ENCODE measurements at regions not wholly inside any gene's neighbourhood (a gene's known extent, or its start where the extent isn't known, plus 50 kb on each side); places are given as distances from the start of the nearest gene placed in this dataset.

DNA sequence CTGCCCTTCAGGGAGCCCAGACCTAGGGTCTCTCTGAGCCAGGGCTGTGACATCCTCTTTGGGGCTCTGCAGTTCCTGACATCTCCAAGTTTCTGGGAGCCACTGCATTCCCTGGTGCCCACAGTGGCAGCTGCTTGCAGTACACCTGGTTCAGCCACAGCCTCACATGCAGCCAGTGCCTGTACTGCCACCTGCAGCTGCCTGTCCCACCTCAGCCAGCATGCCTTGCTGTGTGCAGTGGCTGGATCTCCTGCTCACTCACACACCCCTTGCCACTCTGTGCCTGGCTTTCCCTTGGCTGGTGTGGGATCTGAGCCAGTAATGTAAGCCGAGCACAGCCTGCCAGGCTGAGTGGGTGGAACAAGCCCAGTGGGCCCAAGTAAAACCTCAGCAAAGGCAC is 1288.7 kb downstream of the CNTNAP5 start:
- no CpG with 5 or more reads among the region's 1 CpG for WGBS, 2 experiments (ENCODE audit: extremely low coverage in 2 of 2, insufficient read length in 1 of 2)
- H2AFZ ChIP-seq (replicated peaks; ENCODE audit: low read length, poor library complexity), result no peak overlapping the region
- no peak overlapping the region for H2AK9ac ChIP-seq (replicated peaks; ENCODE audit: low read depth, low read length, poor library complexity)
- no peaks in the 10 kb centered on the region for H3K4me1 ChIP-seq (ENCODE audit: control insufficient read depth, insufficient read depth, low read length)
- H2BK120ac ChIP-seq (ENCODE audit: low read depth, low read length), result no peak overlapping the region
- no peak overlapping the region for H2BK20ac ChIP-seq (ENCODE audit: low read depth, low read length)
- H4K8ac ChIP-seq (ENCODE audit: low read depth in 2 of 2, low read length in 2 of 2), result no peak overlapping the region
- no peak overlapping the region for H3K18ac ChIP-seq (ENCODE audit: low read depth, low read length)
- no peaks in the 10 kb centered on the region for H3K79me1 ChIP-seq (ENCODE audit: low read depth in 1 of 2, low read length in 2 of 2)
- H3K27ac ChIP-seq (ENCODE audit: insufficient read depth, low read length), result no peak overlapping the region
- no peaks in the 10 kb centered on the region for H3K9me1 ChIP-seq (ENCODE audit: insufficient read depth, low read length)
- TF ChIP-seq CEBPB (IDR thresholded peaks at IDR 0.05; ENCODE audit: low read depth, low read length) (no peak), RCOR1 (IDR thresholded peaks at IDR 0.05; ENCODE audit: insufficient replicate concordance, low read length) (no peak), POLR2A (IDR thresholded peaks at IDR 0.05; ENCODE audit: low read depth, low read length) (no peak), NFE2L2 (IDR thresholded peaks at IDR 0.05; ENCODE audit: low read depth, low read length) (no peak), MAFK (IDR thresholded peaks at IDR 0.05; ENCODE audit: low read depth, low read length) (no peak), SMC3 (IDR thresholded peaks at IDR 0.05; ENCODE audit: low read depth, low read length) (no peak), MXI1 (IDR thresholded peaks at IDR 0.05; ENCODE audit: borderline replicate concordance, low read depth, low read length) (no peak), RAD21 (IDR thresholded peaks at IDR 0.05; ENCODE audit: low read length) (no peak)
- TF ChIP-seq, protein P1, sequence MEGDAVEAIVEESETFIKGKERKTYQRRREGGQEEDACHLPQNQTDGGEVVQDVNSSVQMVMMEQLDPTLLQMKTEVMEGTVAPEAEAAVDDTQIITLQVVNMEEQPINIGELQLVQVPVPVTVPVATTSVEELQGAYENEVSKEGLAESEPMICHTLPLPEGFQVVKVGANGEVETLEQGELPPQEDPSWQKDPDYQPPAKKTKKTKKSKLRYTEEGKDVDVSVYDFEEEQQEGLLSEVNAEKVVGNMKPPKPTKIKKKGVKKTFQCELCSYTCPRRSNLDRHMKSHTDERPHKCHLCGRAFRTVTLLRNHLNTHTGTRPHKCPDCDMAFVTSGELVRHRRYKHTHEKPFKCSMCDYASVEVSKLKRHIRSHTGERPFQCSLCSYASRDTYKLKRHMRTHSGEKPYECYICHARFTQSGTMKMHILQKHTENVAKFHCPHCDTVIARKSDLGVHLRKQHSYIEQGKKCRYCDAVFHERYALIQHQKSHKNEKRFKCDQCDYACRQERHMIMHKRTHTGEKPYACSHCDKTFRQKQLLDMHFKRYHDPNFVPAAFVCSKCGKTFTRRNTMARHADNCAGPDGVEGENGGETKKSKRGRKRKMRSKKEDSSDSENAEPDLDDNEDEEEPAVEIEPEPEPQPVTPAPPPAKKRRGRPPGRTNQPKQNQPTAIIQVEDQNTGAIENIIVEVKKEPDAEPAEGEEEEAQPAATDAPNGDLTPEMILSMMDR (conservative IDR thresholded peaks at IDR 0.05; ENCODE audit: low read depth, low read length), result no peak
- TF ChIP-seq, protein P2, sequence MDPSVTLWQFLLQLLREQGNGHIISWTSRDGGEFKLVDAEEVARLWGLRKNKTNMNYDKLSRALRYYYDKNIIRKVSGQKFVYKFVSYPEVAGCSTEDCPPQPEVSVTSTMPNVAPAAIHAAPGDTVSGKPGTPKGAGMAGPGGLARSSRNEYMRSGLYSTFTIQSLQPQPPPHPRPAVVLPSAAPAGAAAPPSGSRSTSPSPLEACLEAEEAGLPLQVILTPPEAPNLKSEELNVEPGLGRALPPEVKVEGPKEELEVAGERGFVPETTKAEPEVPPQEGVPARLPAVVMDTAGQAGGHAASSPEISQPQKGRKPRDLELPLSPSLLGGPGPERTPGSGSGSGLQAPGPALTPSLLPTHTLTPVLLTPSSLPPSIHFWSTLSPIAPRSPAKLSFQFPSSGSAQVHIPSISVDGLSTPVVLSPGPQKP (IDR thresholded peaks at IDR 0.05; ENCODE audit: borderline replicate concordance, low read depth, low read length), result no peak
- dilution Hi-C loops (cut with HindIII; ENCODE audit: low sequenced_read_pairs, unreplicated experiment) (no loop called here), intact Hi-C loops (cut with micrococcal nuclease) (no loop called here), in situ Hi-C loops (cut with MboI; ENCODE audit: low sequenced_read_pairs) (no loop called here)
- no peak for DNase-seq
- no peaks in the 10 kb centered on the region for H4K20me1 ChIP-seq (ENCODE audit: insufficient read depth, low read length)
- no peak overlapping the region for H2BK15ac ChIP-seq (ENCODE audit: low read depth, low read length)
- BruUV-seq (replicated peaks), result no TSS peak
- no peak overlapping the region for H3K23ac ChIP-seq (ENCODE audit: low read depth, low read length)
- H3K4me3 ChIP-seq (ENCODE audit: insufficient read depth, low read depth, low read length), result no peak overlapping the region
- peaks cover 6% of the 10 kb centered on the region for H3K9me3 ChIP-seq (ENCODE audit: control insufficient read depth, insufficient read depth, low read length)
- no peak overlapping the region for H2AK5ac ChIP-seq (ENCODE audit: low read depth, low read length)
- H3K36me3 ChIP-seq (ENCODE audit: control insufficient read depth, insufficient read depth, low read length), result no peaks in the 10 kb centered on the region
- no peaks in the 10 kb centered on the region for H3K27me3 ChIP-seq (ENCODE audit: control insufficient read depth, insufficient read depth, low read length)
- H2BK5ac ChIP-seq (ENCODE audit: low read depth, low read length, poor library complexity, severe bottlenecking), result no peak overlapping the region
- ChIA-PET POLR2A (ENCODE audit: unreplicated experiment) (no interaction called here), CTCF (no interaction called here)
- ATAC-seq (ENCODE audit: low read depth), result no peak
- H3K4me2 ChIP-seq (ENCODE audit: low read depth, low read length), result no peak overlapping the region
- H4K91ac ChIP-seq (ENCODE audit: insufficient read depth, low read depth, low read length), result no peak overlapping the region
- no peak overlapping the region for H3K9ac ChIP-seq (ENCODE audit: low read depth, low read length)
- H3K56ac ChIP-seq (ENCODE audit: extremely low read depth, insufficient read depth, low read length), result no peak overlapping the region
- H4K5ac ChIP-seq (ENCODE audit: low read depth, low read length), result no peak overlapping the region
- no peak overlapping the region for H3K14ac ChIP-seq (replicated peaks; ENCODE audit: low read depth, low read length)
- H3K4ac ChIP-seq (ENCODE audit: low read depth, low read length), result no peak overlapping the region

Measured in IMR-90 (cell line).